BJ (cell line): ENCODE measurements at regions not wholly inside any gene's neighbourhood (a gene's known extent, or its start where the extent isn't known, plus 50 kb on each side); places are given as distances from the start of the nearest gene placed in this dataset.

Experiments used
- CTCF ChIA-PET: fragments of 350-600 bp; formaldehyde crosslinking; extraction: SDS; loops from one replicate; lab custom pipeline; 2021; ENCODE audit warnings: antibody characterized with exemption, inconsistent platforms; lab: Yijun Ruan, JAX
- POLR2A ChIA-PET: fragments of 300-600 bp; sonication (Branson Sonifier 250); formaldehyde crosslinking; extraction: SDS; loops from one replicate; lab custom pipeline; 2021; ENCODE audit warnings: antibody characterized with exemption; lab: Charles Lee
- DNase-seq: peaks from one replicate; pipeline ENCODE4 v3.0.0-alpha.2; 2011; ENCODE audit warnings: low read depth
- H3K27me3 ChIP-seq: 2 replicates; pipeline ENCODE4 v1.6.0; 2011; ENCODE audit warnings: low read length; ENCODE audit not compliant: control insufficient read depth, insufficient read depth
- H3K36me3 ChIP-seq: 2 replicates; pipeline ENCODE4 v1.5.1; 2011; ENCODE audit warnings: low read length; ENCODE audit not compliant: control insufficient read depth, insufficient read depth
- H3K4me3 ChIP-seq: 2 replicates; pipeline ENCODE4 v1.5.1; 2011; ENCODE audit warnings: low read depth, mild to moderate bottlenecking, control low read depth, low read length
- CTCF ChIP-seq: IDR thresholded peaks from 2 replicates; pipeline ENCODE4 v1.5.1; 2011; ENCODE audit warnings: low read depth, mild to moderate bottlenecking, control low read depth, inconsistent platforms, low read length, moderate library complexity; ENCODE audit not compliant: insufficient read depth

GRCh38 chr17:34798581-34798980, 162.7 kb downstream of the CCT6B start:
- CTCF ChIA-PET: no interaction called here
- TF ChIP-seq CTCF: no peak
- POLR2A ChIA-PET: no interaction called here

GRCh38 chr17:34797720-34798119, 163.5 kb downstream of the CCT6B start:
- Histone ChIP-seq H3K4me3 (no peak overlapping the region), H3K27me3 (no peaks in the 10 kb centered on the region), H3K36me3 (no peaks in the 10 kb centered on the region)
- POLR2A ChIA-PET: no interaction called here
- no peak for TF ChIP-seq CTCF
- CTCF ChIA-PET: no interaction called here
- DNase-seq: no peak

More at GRCh38 chr17:34798581-34798980, 162.7 kb downstream of the CCT6B start:
- H3K4me3 ChIP-seq: no peak overlapping the region
- no peaks in the 10 kb centered on the region for H3K36me3 ChIP-seq
- no peak for DNase-seq
- no peaks in the 10 kb centered on the region for H3K27me3 ChIP-seq

- TF ChIP-seq CTCF: no peak
- Histone ChIP-seq H3K36me3 (no peaks in the 10 kb centered on the region), H3K27me3 (no peaks in the 10 kb centered on the region), H3K4me3 (no peak overlapping the region)
- ChIA-PET CTCF (no interaction called here), POLR2A (no interaction called here)
- DNase-seq: no peak
These were observed 167.9 kb downstream of the CCT6B start for GRCh38 chr17:34793231-34793908.

- DNase-seq: no peak
- no peak for TF ChIP-seq CTCF
- ChIA-PET CTCF (no interaction called here), POLR2A (no interaction called here)
- Histone ChIP-seq H3K36me3 (no peaks in the 10 kb centered on the region), H3K27me3 (no peaks in the 10 kb centered on the region), H3K4me3 (no peak overlapping the region)
These were observed 172.6 kb downstream of the CCT6B start for GRCh38 chr17:34788696-34789095.

GRCh38 chr17:34784526-34784925, 176.7 kb downstream of the CCT6B start:
- no peaks in the 10 kb centered on the region for H3K27me3 ChIP-seq
- no peaks in the 10 kb centered on the region for H3K36me3 ChIP-seq
- H3K4me3 ChIP-seq: no peak overlapping the region
- DNase-seq: no peak
- POLR2A ChIA-PET: no interaction called here
- CTCF ChIA-PET: no interaction called here
- TF ChIP-seq CTCF: no peak
